IMR-90 (cell line): ENCODE measurements at regions not wholly inside any gene's neighbourhood (a gene's known extent, or its start where the extent isn't known, plus 50 kb on each side); places are given as distances from the start of the nearest gene placed in this dataset.

Source experiments
- ATAC-seq: fragments of 200-7000 bp; cut with Tn5 transposase; 2 replicates; pipeline ENCODE4 v1.9.1; 2020; ENCODE audit warnings: low read depth, mild to moderate bottlenecking, moderate library complexity
- BruUV-seq: library from RNA; stranded (reverse); fragments of 400-500 nt; replicated peaks from 2 replicates; lab custom pipeline; 2021; lab: Mats Ljungman, UMichigan
- CTCF ChIA-PET: fragments of 300-600 bp; formaldehyde crosslinking; extraction: SDS; loops from one replicate; lab custom pipeline; 2021; ENCODE audit warnings: antibody characterized with exemption; lab: Yijun Ruan, JAX
- POLR2A ChIA-PET: fragments of 300-600 bp; sonication (Branson Sonifier 250); formaldehyde crosslinking; loops from one replicate; lab custom pipeline; 2022; ENCODE audit warnings: antibody characterized with exemption; ENCODE audit not compliant: unreplicated experiment; lab: Charles Lee
- DNase-seq: peaks from one replicate; pipeline ENCODE4 v3.0.0; 2013
- H2AFZ ChIP-seq: replicated peaks from 2 replicates; pipeline ENCODE3; 2013; ENCODE audit warnings: low read length, mild to moderate bottlenecking; ENCODE audit not compliant: poor library complexity
- H2AK5ac ChIP-seq: 2 replicates; pipeline ENCODE4 v1.6.1; 2013; ENCODE audit warnings: low read depth, low read length, inconsistent platforms
- H2AK9ac ChIP-seq: replicated peaks from 2 replicates; pipeline ENCODE3; 2013; ENCODE audit warnings: mild to moderate bottlenecking, low read depth, low read length, moderate library complexity; ENCODE audit not compliant: poor library complexity
- H2BK120ac ChIP-seq: 2 replicates; pipeline ENCODE4 v1.6.1; 2013; ENCODE audit warnings: low read depth, low read length, inconsistent platforms
- H2BK15ac ChIP-seq: 3 replicates; pipeline ENCODE4 v1.6.1; 2013; ENCODE audit warnings: low read depth, low read length, inconsistent platforms
- H2BK20ac ChIP-seq: 2 replicates; pipeline ENCODE4 v1.6.1; 2013; ENCODE audit warnings: low read depth, mild to moderate bottlenecking, inconsistent platforms, low read length, moderate library complexity
- H2BK5ac ChIP-seq: 2 replicates; pipeline ENCODE4 v1.6.1; 2013; ENCODE audit warnings: mild to moderate bottlenecking, low read depth, low read length, inconsistent platforms; ENCODE audit not compliant: poor library complexity, severe bottlenecking
- H3K14ac ChIP-seq: replicated peaks from 2 replicates; pipeline ENCODE4 v1.6.1; 2013; ENCODE audit warnings: low read depth, low read length, inconsistent platforms
- H3K18ac ChIP-seq: 2 replicates; pipeline ENCODE4 v1.6.1; 2013; ENCODE audit warnings: low read depth, low read length, control low read depth
- H3K23ac ChIP-seq: 2 replicates; pipeline ENCODE4 v1.6.1; 2013; ENCODE audit warnings: low read depth, low read length, inconsistent platforms
- H3K27ac ChIP-seq: 2 replicates; pipeline ENCODE4 v1.5.1; 2013; ENCODE audit warnings: mild to moderate bottlenecking, control low read depth, low read length; ENCODE audit not compliant: insufficient read depth
- H3K27me3 ChIP-seq: 2 replicates; pipeline ENCODE4 v1.6.1; 2013; ENCODE audit warnings: low read length; ENCODE audit not compliant: control insufficient read depth, insufficient read depth
- H3K36me3 ChIP-seq: 2 replicates; pipeline ENCODE4 v1.6.1; 2013; ENCODE audit warnings: low read length, mixed read lengths; ENCODE audit not compliant: control insufficient read depth, insufficient read depth
- H3K4ac ChIP-seq: 2 replicates; pipeline ENCODE4 v1.6.1; 2013; ENCODE audit warnings: low read depth, low read length, inconsistent platforms
- H3K4me1 ChIP-seq: 2 replicates; pipeline ENCODE4 v1.6.1; 2013; ENCODE audit warnings: low read length, mixed read lengths; ENCODE audit not compliant: control insufficient read depth, insufficient read depth
- H3K4me2 ChIP-seq: 2 replicates; pipeline ENCODE4 v1.6.1; 2013; ENCODE audit warnings: low read depth, mild to moderate bottlenecking, control low read depth, low read length, moderate library complexity
- H3K4me3 ChIP-seq: 2 replicates; pipeline ENCODE4 v1.5.1; 2013; ENCODE audit warnings: low read depth, mild to moderate bottlenecking, control low read depth, low read length, moderate library complexity; ENCODE audit not compliant: insufficient read depth
- H3K56ac ChIP-seq: 2 replicates; pipeline ENCODE4 v1.6.1; 2013; ENCODE audit warnings: low read length, inconsistent platforms; ENCODE audit not compliant: insufficient read depth; ENCODE audit errors: extremely low read depth
- H3K79me1 ChIP-seq, 2 experiments: 2 replicates each; pipeline ENCODE4 v1.6.1; 2013; ENCODE audit warnings: low read length in 2 of 2, inconsistent platforms in 1 of 2, low read depth in 1 of 2
- H3K9ac ChIP-seq: 2 replicates; pipeline ENCODE4 v1.6.1; 2013; ENCODE audit warnings: low read depth, low read length, control low read depth
- H3K9me1 ChIP-seq: 2 replicates; pipeline ENCODE4 v1.6.1; 2013; ENCODE audit warnings: low read length, inconsistent platforms; ENCODE audit not compliant: insufficient read depth
- H3K9me3 ChIP-seq: 2 replicates; pipeline ENCODE4 v1.6.1; 2013; ENCODE audit warnings: low read length; ENCODE audit not compliant: control insufficient read depth, insufficient read depth
- H4K20me1 ChIP-seq: 2 replicates; pipeline ENCODE4 v1.6.1; 2013; ENCODE audit warnings: low read length, inconsistent platforms; ENCODE audit not compliant: insufficient read depth
- H4K5ac ChIP-seq: 2 replicates; pipeline ENCODE4 v1.6.1; 2013; ENCODE audit warnings: mild to moderate bottlenecking, low read depth, low read length, control low read depth
- H4K8ac ChIP-seq, 2 experiments: 2 replicates each; pipeline ENCODE4 v1.6.1; 2013; ENCODE audit warnings: low read depth in 2 of 2, low read length in 2 of 2, control low read depth in 1 of 2, inconsistent platforms in 1 of 2
- H4K91ac ChIP-seq: 2 replicates; pipeline ENCODE4 v1.6.1; 2013; ENCODE audit warnings: low read depth, low read length, inconsistent platforms; ENCODE audit not compliant: insufficient read depth
- RAD21 ChIP-seq: IDR thresholded peaks from 2 replicates; pipeline ENCODE4 v1.6.1; 2012; ENCODE audit warnings: low read length, improper control_type of control experiment
- USF2 ChIP-seq: fragments of 150-350 bp; IDR thresholded peaks from 2 replicates; pipeline ENCODE4 v1.6.1; 2017; ENCODE audit warnings: mild to moderate bottlenecking, antibody characterized with exemption, low read length, low read depth
- WGBS, 2 experiments: methylation state at CpG; one replicate each; pipeline versions ENCODE4 v1.1.5 to v1.1.7; 2013; ENCODE audit warnings: missing lambda C conversion rate in 2 of 2; ENCODE audit not compliant: insufficient read length in 1 of 2; ENCODE audit errors: extremely low coverage in 2 of 2; 5-methylcytosine and 5-hydroxymethylcytosine counted together
- dilution Hi-C: fragments of 300-500 bp; cut with HindIII; formaldehyde crosslinking; loops from one replicate; pipeline ENCODE4 v1.14.3; 2018; ENCODE audit warnings: low sequenced_read_pairs; ENCODE audit not compliant: unreplicated experiment
- in situ Hi-C: fragments of 300-500 bp; cut with MboI; formaldehyde crosslinking; loops from 3 replicates; pipeline ENCODE4 v1.14.3; 2019; ENCODE audit warnings: low sequenced_read_pairs, inconsistent platforms, mixed read lengths
- intact Hi-C: fragments of 100-400 bp; cut with micrococcal nuclease; formaldehyde crosslinking; loops from 2 replicates; pipeline ENCODE4 v1.10.0; 2022

- H3K36me3 ChIP-seq, result no peaks in the 10 kb centered on the region
- H3K56ac ChIP-seq, result no peak overlapping the region
- H3K23ac ChIP-seq, result no peak overlapping the region
- DNase-seq (no peak), ATAC-seq (no peak)
- H3K79me1 ChIP-seq, result no peaks in the 10 kb centered on the region
- H4K91ac ChIP-seq, result no peak overlapping the region
- no peak overlapping the region for H3K4ac ChIP-seq
- H3K9me1 ChIP-seq, result no peaks in the 10 kb centered on the region
- H2BK15ac ChIP-seq, result no peak overlapping the region
- dilution Hi-C loops (no loop called here), in situ Hi-C loops (no loop called here), intact Hi-C loops (no loop called here)
- H4K5ac ChIP-seq, result no peak overlapping the region
- CTCF ChIA-PET, result no interaction called here
- no peak overlapping the region for H3K4me2 ChIP-seq
- no peak overlapping the region for H2AK9ac ChIP-seq
- H2BK5ac ChIP-seq, result no peak overlapping the region
- no peak overlapping the region for H3K18ac ChIP-seq
- H3K4me1 ChIP-seq, result no peaks in the 10 kb centered on the region
- H2AFZ ChIP-seq, result no peak overlapping the region
- no peak for TF ChIP-seq RAD21
- no peak for TF ChIP-seq USF2
- H3K4me3 ChIP-seq, result no peak overlapping the region
- no peak overlapping the region for H3K14ac ChIP-seq
- POLR2A ChIA-PET, result no interaction called here
- BruUV-seq, result no TSS peak
- H4K8ac ChIP-seq, result no peak overlapping the region
- 67% methylated on average over 1 of the region's 2 CpGs; no CpG with 5 or more reads in 1 of the 2 experiments for WGBS, 2 experiments
- H4K20me1 ChIP-seq, result no peaks in the 10 kb centered on the region
- H3K27me3 ChIP-seq, result no peaks in the 10 kb centered on the region
- no peak overlapping the region for H3K27ac ChIP-seq
- H2AK5ac ChIP-seq, result no peak overlapping the region
- no peak overlapping the region for H3K9ac ChIP-seq
- H2BK120ac ChIP-seq, result no peak overlapping the region
- no peak overlapping the region for H2BK20ac ChIP-seq
- H3K9me3 ChIP-seq, result no peaks in the 10 kb centered on the region
Observed at GRCh38 chr11:111089759-111090158, 155.8 kb upstream of the POU2AF2 start.
